ENCODE measurements at regions not wholly inside any gene's neighbourhood (a gene's known extent, or its start where the extent isn't known, plus 50 kb on each side); places are given as distances from the start of the nearest gene placed in this dataset.
A peak's percentile ranks its signal among the peaks of the same experiment; 100 is the strongest.

GRCh38 chr12:53803194-53803593 is 51.4 kb upstream of the CISTR start:
- CTCF ChIA-PET = interaction anchor here (0.7 to 3.3 kb wide), 10 partner anchors 11 to 185 kb away, joined by 3 to 11 read pairs (median 6); no protein-coding TSS in a partner anchor
- Histone ChIP-seq H3K4me2 (no peak overlapping the region), H3K9me3 (no peaks in the 10 kb centered on the region), H3K27ac (peak overlapping the region in 1 of 2 experiments; percentile 63; a peak in 1 of 6 replicates), H3K4me1 (peaks cover 42% of the 10 kb centered on the region), H3K4me3 (no peak overlapping the region)
- POLR2A ChIA-PET = no interaction called here
- no peak for DNase-seq (ENCODE audit: low read depth in 1 of 2, low spot score in 1 of 2)
- TF ChIP-seq HEYL (CRISPR knock-in tag; IDR thresholded peaks at IDR 0.05) = no peak
- TF ChIP-seq TP53 (CRISPR knock-in tag; IDR thresholded peaks at IDR 0.05) = no peak
- TF ChIP-seq ATOH8 (CRISPR knock-in tag; IDR thresholded peaks at IDR 0.05; ENCODE audit: low read depth) = no peak
- no peak for TF ChIP-seq TFCP2L1 (CRISPR knock-in tag; IDR thresholded peaks at IDR 0.05)
- TF ChIP-seq CHD4 (IDR thresholded peaks at IDR 0.05; ENCODE audit: borderline replicate concordance) = no peak
- TF ChIP-seq CBX2 (IDR thresholded peaks at IDR 0.05; ENCODE audit: borderline replicate concordance, low read depth) = no peak
- TF ChIP-seq FOSL2 (IDR thresholded peaks at IDR 0.05) = no peak
- no peak for TF ChIP-seq FOSL2 (CRISPR knock-in tag; IDR thresholded peaks at IDR 0.05)
- TF ChIP-seq, protein P1, sequence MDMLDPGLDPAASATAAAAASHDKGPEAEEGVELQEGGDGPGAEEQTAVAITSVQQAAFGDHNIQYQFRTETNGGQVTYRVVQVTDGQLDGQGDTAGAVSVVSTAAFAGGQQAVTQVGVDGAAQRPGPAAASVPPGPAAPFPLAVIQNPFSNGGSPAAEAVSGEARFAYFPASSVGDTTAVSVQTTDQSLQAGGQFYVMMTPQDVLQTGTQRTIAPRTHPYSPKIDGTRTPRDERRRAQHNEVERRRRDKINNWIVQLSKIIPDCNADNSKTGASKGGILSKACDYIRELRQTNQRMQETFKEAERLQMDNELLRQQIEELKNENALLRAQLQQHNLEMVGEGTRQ (IDR thresholded peaks at IDR 0.05) = no peak
- no peak for TF ChIP-seq ZC3H11A (IDR thresholded peaks at IDR 0.05)
- no peak for TF ChIP-seq ESRRA (IDR thresholded peaks at IDR 0.05; ENCODE audit: borderline replicate concordance, low read length)
- TF ChIP-seq CEBPB (IDR thresholded peaks at IDR 0.05) = no peak
- no peak for TF ChIP-seq CTCF (IDR thresholded peaks at IDR 0.05)
- TF ChIP-seq MYC (IDR thresholded peaks at IDR 0.05; ENCODE audit: borderline replicate concordance, low read length) = no peak
- TF ChIP-seq ZNF302 (CRISPR knock-in tag; IDR thresholded peaks at IDR 0.05) = no peak
- TF ChIP-seq EP300 (IDR thresholded peaks at IDR 0.05) = no peak
- TF ChIP-seq, protein P2, sequence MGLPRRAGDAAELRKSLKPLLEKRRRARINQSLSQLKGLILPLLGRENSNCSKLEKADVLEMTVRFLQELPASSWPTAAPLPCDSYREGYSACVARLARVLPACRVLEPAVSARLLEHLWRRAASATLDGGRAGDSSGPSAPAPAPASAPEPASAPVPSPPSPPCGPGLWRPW (IDR thresholded peaks at IDR 0.05) = no peak
- no peak for ATAC-seq
- no peak for FAIRE-seq
- WGBS (ENCODE audit: missing lambda C conversion rate) = 81% methylated on average over 3 of the region's 3 CpGs

- H3K4me3 ChIP-seq = no peak overlapping the region
- ChIA-PET POLR2A (no interaction called here), CTCF (interaction anchor here (0.7 to 3.3 kb wide), 13 partner anchors 11 to 185 kb away, joined by 3 to 11 read pairs (median 4); partner anchors contain the start of gene HOXC13)
- DNase-seq (ENCODE audit: low read depth in 1 of 2, low spot score in 1 of 2) (peak in 1 of 2 experiments; percentile 36), FAIRE-seq (no peak), ATAC-seq (peak in 1 of 2 experiments; percentile 62; a peak in 3 of 6 replicates)
- peak overlapping the region; percentile 63 to 67; a peak in 4 of 6 replicates for H3K27ac ChIP-seq
- peaks cover 36% of the 10 kb centered on the region for H3K4me1 ChIP-seq
- WGBS (ENCODE audit: missing lambda C conversion rate) = 67% methylated on average over 4 of the region's 4 CpGs
- peak overlapping the region; percentile 46; the same call in 2 of the 3 replicates for H3K4me2 ChIP-seq
- H3K9me3 ChIP-seq = no peaks in the 10 kb centered on the region
- TF ChIP-seq RAD21 (conservative IDR thresholded peaks at IDR 0.05 in 1 of 2, IDR thresholded peaks at IDR 0.05 in 1 of 2) (no peak), RCOR1 (IDR thresholded peaks at IDR 0.05; ENCODE audit: low read depth, low read length) (no peak), SREBF2 (IDR thresholded peaks at IDR 0.05) (no peak), JUN (IDR thresholded peaks at IDR 0.05) (no peak), BHLHE40 (IDR thresholded peaks at IDR 0.05; ENCODE audit: low read depth, low read length) (no peak), HOXA7 (CRISPR knock-in tag; IDR thresholded peaks at IDR 0.05) (no peak), HOXB5 (CRISPR knock-in tag; IDR thresholded peaks at IDR 0.05) (no peak), EHF (CRISPR knock-in tag; IDR thresholded peaks at IDR 0.05) (no peak), ZFP36 (IDR thresholded peaks at IDR 0.05; ENCODE audit: borderline replicate concordance, partially characterized antibody) (no peak), KDM5A (IDR thresholded peaks at IDR 0.05) (no peak), POLR2A (IDR thresholded peaks at IDR 0.05; ENCODE audit: low read length) (no peak), JUNB (IDR thresholded peaks at IDR 0.05) (no peak)
- TF ChIP-seq, protein P2 (IDR thresholded peaks at IDR 0.05) = no peak
Measured at GRCh38 chr12:53803703-53804102, 51.9 kb upstream of the CISTR start.

Measured in A549 (cell line).